Mammary epithelial cell (primary cell): ENCODE measurements at regions not wholly inside any gene's neighbourhood (a gene's known extent, or its start where the extent isn't known, plus 50 kb on each side); places are given as distances from the start of the nearest gene placed in this dataset.

Experiments used
- EZH2 ChIP-seq: IDR thresholded peaks from 2 replicates; pipeline ENCODE4 v1.6.1; 2012; ENCODE audit warnings: low read length, inconsistent platforms, borderline replicate concordance
- TF ChIP-seq, protein P1 (sequence below), 2 donors: IDR thresholded peaks in 1 of 2; conservative IDR thresholded peaks in 1 of 2; 2 replicates each; pipeline ENCODE4 v1.5.1; 2011 to 2012; ENCODE audit warnings: inconsistent platforms in 2 of 2, low read length in 2 of 2, mild to moderate bottlenecking in 2 of 2, control low read depth in 1 of 2, low read depth in 1 of 2; ENCODE audit not compliant: insufficient read depth in 1 of 2; ENCODE audit errors: extremely low read depth in 1 of 2

DNA sequence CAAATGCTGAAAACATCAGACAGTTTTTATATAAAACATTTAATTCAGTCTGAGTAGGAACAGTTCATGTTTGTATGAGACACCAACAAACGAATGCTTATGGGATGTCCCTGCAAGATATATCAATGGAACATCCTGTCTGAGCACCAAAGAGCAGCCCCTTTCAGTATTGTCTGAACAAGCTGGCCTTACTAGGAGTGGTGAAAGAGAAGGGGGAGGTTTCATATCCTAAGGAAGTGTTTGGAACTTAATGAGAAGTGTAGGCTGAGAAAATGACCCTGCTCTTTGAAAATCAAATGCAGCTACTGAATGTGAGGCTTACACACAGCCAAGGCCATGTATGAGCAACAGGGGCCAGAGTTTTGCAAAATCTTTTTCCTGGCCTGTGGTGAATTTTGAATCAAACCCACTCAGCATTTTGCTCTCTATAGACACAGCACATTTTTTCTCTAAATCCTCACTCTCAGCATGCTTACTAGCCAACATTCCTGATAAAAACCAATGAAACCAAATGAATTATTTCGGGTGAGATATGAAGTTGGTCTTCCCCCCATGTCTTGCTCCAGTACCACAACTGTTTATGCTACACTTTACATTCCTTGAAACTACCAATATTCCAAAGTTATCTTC, 119.4 kb downstream of the LUZP4 start:
- TF ChIP-seq, protein P1, sequence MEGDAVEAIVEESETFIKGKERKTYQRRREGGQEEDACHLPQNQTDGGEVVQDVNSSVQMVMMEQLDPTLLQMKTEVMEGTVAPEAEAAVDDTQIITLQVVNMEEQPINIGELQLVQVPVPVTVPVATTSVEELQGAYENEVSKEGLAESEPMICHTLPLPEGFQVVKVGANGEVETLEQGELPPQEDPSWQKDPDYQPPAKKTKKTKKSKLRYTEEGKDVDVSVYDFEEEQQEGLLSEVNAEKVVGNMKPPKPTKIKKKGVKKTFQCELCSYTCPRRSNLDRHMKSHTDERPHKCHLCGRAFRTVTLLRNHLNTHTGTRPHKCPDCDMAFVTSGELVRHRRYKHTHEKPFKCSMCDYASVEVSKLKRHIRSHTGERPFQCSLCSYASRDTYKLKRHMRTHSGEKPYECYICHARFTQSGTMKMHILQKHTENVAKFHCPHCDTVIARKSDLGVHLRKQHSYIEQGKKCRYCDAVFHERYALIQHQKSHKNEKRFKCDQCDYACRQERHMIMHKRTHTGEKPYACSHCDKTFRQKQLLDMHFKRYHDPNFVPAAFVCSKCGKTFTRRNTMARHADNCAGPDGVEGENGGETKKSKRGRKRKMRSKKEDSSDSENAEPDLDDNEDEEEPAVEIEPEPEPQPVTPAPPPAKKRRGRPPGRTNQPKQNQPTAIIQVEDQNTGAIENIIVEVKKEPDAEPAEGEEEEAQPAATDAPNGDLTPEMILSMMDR (conservative IDR thresholded peaks at IDR 0.05 in 1 of 2, IDR thresholded peaks at IDR 0.05 in 1 of 2; ENCODE audit: extremely low read depth in 1 of 2, insufficient read depth in 1 of 2, low read depth in 1 of 2, low read length in 2 of 2) = no peak
- TF ChIP-seq EZH2 = no peak
